ENCODE measurements at regions not wholly inside any gene's neighbourhood (a gene's known extent, or its start where the extent isn't known, plus 50 kb on each side); places are given as distances from the start of the nearest gene placed in this dataset.
"Not testable (repeated sequence)": the region's sequence is repeated elsewhere in the genome, so short reads cannot be mapped to it uniquely, and the experiment has no call there.

GRCh38 chr5:87212183-87212582 lies 55.5 kb upstream of the RASA1 start:
- DNase-seq = not testable (repeated sequence)

- not testable (repeated sequence) for DNase-seq
Measured at GRCh38 chr5:87217480-87217879, 50.2 kb upstream of the RASA1 start.
